GM18858 (cell line): ENCODE measurements at regions not wholly inside any gene's neighbourhood (a gene's known extent, or its start where the extent isn't known, plus 50 kb on each side); places are given as distances from the start of the nearest gene placed in this dataset.

ENCODE experiments used
- ATAC-seq: cut with Tn5 transposase; IDR thresholded peaks from one replicate; pipeline ENCODE4 v1.9.1; 2021; ENCODE audit not compliant: unreplicated experiment

DNA sequence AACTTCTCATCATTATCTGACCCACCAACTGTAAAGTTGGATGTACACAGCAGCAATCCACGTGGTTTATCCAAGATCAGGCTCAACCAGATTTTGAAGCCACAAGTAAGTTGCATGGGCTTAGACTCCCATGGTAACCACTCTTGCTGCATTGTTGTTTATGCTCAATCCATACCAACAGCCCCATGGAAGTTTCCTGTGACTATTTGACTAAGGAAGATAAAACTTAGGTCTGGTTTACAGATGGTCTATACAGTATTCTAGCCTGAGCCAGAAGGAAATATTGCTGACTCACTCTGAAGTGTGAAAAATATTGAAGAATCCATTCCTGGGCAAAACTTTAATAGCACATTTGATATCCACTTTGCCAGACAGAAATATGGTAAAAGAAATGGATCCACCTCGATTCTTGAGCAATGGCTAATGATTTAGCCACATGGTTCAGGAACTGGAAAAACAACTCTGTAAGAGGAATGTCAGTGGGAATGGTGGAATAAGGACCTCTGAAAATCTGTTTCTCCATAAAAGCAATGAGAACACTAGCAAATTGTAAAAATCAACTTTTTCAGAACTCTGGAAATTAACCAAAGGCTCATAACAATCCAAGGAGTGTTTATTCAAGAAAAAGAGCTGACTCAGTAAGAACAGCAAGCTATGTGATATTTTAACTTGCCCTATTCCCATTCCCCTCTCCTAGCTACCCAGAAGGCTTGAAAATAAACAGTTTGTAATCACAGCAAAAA is 162.9 kb upstream of the STT3B start:
- no peak for ATAC-seq

DNA sequence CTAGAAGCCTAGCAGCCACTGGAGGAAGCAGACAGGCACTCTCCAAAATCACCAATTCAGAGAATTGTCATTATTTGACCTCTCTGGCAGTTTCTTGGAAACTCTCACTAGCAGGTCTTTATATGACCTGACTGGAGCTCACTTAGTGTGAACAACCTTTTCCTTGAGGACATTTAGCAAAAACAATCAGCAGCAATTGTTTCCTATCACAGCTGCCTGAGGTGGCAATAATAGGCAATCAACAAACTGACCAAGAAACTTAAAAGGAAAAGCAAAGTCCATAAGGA is 162.4 kb upstream of the STT3B start:
- no peak for ATAC-seq

DNA sequence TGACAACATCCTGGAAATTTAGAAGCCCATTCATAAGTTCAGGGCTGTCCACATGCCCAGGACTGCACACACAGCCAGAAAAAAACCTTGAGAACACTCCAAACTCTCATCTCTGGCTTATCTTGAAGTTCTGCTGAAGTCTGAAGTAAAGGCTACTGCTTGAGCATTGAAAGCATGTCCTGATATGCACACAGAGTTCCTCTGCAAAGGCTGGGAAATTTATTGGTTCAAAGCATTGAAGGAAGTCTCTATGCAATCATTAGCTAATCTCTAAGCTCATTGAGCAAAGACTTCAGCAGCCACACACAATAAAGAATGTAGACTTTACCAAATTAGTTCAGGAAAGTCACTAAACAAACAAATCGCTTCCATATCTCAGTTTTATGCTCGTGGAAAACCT is 162.0 kb upstream of the STT3B start:
- no peak for ATAC-seq

DNA sequence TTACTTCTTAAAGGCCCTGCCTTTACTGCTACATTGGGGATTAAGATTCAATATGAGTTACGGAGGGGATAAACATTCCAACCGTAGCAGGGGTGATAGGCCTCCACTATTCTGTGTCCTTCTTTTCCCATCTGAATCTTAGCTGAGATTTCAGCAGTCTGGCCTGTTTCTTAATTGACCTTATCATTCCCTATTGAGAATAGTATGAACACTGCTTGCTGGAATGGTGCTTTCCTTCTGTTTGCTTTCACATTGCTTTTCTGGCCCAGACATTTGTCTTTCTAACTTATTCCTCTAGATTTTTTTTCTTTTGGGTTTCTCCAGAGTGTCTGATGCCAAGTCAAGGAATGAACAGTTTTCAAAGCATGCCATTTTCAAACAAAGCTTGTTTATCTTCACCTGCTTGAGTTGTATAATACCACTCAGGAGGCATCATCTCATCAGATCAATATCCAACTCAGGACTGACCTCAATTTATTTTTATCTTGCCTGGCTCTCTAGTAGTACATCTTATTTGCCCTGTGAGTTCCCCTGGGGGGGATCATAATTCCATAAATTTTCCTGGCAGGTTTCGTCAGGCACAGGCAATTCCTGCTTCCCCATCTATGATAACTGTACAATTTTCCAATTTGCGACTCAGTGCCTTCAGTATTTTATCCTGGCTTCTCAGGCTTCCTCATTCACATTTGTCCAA is 161.1 kb upstream of the STT3B start:
- no peak for ATAC-seq

DNA sequence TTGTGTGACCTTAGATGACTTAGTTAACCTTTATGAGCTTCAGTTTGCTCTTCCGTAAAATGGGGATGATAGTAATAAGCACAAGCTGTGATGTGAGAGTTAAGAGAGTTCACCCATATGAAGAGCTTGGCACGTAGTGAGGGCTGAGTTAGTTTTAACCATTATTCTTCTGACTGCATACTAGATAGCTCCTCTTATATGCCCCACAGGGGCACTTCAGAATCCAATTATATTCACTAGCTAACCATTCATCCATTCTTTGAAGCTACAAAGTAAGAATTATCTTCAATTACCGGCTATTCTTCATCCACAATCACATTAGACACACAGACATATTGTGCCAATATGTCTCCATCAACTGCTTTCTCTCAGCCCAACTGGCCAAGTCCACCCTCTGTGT is 159.0 kb upstream of the STT3B start:
- no peak for ATAC-seq

DNA sequence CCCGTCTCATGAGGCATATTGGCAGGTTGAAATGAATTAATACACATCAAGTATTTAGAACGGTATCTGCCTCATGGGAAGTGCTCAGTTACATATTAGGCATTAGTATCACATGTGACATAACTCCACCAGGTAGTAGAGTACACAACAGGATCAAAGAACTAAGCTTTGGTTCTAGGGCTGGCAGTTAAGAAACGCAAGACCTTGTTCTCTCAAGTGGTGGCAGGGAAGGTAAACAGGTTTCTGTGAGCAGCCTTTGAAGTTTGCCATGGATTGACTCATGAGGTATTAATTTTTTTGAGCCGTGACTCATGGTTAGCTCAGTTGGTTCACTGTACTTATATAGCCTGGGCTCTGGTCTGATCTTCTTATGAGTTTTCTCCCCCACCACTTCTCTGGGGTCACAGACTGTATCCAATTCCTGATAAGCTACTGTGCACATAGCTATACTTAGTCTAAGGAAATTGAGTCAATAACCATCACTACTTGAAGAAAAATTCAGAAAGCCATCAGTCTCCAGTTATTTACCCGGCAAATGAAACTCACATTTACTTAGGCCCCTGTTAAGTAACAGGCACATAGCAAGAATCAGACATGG is 155.6 kb upstream of the STT3B start:
- ATAC-seq, result no peak

DNA sequence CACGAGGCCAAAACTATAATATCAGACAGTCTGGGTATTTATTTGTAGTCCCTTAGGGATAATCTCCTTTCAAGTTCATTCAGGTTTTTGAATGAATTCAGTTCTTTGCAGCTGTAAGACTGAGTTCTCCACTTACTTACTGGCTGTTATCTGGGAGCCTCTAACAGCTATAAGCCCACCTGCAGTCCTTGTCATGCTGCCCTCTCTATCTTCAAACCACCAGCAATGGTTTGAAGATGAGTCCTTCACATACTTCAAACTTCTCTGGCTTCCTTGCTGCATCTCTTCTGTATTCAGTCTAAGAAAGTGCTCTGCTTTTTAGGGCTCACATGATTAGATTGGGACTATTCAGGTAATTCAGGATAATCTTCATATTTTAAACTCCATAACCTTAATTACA is 154.5 kb upstream of the STT3B start:
- no peak for ATAC-seq

DNA sequence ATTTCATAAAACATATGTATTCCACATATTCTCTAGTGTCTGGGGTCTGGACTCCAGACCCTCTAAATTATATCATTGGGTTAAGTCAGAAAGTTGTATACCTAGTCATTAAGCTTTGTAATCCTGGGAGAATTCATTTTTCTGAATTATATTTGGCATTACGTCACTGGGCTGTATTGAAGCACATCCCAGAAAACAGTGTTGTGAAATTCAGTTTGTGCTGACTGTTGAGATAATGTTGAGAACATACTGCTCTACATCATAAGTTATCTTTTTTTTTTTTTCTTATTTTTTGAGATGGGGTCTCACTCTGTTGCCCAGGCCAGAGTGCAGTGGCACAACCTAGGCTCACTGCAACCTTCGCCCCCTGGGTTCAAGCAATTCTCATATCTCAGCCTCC is 153.1 kb upstream of the STT3B start:
- no peak for ATAC-seq

DNA sequence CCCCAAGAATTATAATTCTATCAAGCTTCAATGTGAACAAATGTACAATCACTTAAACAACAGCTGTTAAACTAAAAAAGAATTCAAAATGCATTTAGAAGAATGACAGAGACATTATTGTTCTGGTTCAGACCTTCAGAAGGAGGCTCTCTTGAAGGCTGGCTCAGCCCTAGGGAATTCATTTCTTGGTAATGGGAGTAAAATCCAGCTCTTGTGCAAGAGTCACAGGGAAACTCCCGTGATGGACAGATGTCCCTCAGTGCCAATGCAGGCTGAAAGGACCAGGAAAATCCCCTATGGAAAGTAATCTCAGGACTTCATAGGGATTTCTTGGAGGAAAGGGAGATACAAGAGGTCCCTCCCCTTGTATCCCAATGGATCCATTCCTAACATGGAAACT is 149.9 kb upstream of the STT3B start:
- ATAC-seq, result no peak

DNA sequence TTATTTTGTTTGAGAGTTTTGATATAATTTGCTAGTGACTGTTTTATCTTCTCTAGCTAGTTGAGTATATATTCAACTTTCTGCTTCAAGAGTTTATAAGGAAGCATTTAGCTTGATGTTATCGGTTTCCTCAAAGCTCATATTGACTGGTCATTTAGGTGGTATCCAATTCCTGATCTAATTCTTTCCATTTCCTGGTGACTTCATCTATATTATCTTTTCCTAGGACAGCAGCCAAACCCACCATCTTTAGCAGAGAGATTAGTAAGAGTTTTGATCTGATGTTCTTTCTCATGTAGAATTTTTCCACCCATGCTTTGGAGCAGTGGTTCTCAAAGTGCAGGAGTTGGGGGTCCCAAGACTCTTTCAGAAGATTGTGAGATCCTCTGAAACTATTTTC is 148.6 kb upstream of the STT3B start:
- ATAC-seq, result no peak

DNA sequence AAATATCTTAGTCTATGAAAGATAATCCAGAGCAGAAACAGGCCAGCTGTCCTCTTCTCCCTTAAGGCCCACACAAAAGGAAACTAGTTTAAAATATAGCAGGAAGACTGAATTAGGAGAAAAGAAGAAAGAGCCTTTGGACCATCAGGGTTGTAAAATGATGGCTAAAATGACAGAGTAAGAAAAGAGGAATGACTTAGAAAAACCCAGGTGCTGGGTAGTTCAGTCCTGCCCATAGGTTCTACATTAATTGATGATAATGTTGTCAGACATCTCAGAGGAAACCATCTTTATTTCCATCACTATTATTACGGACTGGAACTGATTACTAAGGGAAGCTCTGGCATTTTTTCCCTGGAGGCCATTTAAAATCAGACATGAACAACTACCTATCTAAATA is 142.8 kb upstream of the STT3B start:
- no peak for ATAC-seq

DNA sequence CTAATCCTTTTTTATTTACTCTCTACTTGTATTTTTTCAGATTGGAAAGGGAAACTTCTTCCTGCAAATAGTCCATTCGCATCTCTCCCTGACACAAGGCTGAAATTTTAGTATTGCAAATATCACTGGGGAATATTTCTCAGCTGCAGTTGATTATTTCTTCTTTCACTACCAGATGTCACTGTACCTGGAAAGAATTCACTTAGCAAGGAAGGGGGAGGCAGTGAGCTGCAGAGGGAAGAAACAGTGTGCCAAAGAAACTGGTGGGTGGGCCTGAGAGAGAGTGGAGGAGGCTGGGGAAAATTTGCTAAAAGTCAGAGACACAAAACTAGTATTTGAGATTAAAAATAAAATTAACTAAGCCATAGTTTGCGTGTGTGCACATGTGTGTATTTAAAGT is 142.3 kb upstream of the STT3B start:
- no peak for ATAC-seq

DNA sequence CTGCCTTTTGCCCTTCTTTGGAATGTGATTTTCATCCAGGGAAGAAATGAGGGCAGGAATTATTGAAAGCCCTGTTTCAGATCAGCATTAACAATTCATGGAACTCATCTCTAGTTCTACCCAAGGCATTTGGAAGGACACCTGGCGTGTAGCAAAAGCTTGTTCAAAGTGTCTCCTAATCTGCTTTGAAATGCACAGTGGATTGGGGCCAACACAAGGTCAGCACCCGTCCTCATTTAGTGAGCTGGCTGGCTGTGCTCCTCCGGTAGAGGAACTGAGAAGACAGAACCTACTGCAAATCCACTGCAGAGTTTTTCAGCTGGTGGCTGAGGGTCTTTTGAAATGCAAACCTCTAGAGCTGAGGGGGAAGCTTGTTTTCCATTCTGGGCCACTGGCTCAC is 141.6 kb upstream of the STT3B start:
- no peak for ATAC-seq

DNA sequence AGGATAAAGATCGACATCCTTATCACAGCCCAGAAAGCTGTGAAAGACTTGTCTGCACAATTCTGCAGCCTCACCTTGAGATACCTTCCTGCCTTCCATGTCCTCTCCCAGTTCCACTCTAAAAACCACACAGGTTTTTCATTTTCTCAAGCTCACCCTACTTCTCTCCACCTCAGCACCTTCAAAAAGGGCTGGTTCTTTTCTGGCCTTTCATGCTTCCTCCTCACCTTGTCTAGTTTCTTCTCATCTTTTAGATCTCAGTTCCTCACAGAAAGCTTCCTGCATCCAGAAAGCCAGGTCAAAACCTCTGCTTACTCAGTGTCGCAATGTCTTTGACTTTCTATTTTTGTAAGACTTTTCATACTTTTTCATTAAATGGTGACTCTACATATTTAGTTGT is 140.2 kb upstream of the STT3B start:
- peak; percentile 55 for ATAC-seq

DNA sequence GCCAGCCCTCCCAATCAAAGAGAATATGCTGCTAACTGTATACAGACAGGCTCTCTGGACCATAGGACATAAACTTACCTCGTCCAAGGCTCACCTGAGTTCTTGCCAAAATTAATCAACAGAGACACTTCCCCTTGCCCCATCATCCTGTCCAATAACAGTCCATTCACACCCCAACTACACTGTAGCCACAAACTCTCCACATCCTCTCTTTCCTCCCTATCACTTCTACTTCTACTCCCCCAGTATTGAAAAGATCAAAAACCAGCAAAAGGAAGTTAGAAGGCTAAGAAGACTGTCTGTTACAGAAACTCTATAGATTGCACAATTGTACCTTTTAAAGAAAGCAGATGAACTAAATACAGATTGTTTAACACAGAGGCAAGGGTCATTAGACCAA is 133.5 kb upstream of the STT3B start:
- no peak for ATAC-seq

DNA sequence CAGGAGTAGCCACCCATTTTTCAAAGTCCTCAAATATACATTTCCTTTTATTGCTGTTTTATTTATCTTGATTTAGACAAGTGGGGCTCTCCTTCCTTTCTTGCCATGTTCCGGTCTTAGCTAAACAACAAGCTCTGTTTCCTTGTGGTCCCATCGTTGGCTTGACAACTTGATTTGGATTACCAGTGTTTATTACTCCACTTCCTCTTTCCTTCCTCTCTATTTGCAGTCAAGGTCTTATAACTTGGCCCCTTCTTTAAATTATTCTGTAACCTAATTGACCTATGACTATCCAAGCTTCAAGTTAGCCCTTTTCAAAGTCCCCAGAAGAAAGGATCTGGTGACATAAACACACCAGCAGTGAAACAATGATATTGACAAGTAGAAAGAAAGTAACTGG is 130.6 kb upstream of the STT3B start:
- no peak for ATAC-seq

DNA sequence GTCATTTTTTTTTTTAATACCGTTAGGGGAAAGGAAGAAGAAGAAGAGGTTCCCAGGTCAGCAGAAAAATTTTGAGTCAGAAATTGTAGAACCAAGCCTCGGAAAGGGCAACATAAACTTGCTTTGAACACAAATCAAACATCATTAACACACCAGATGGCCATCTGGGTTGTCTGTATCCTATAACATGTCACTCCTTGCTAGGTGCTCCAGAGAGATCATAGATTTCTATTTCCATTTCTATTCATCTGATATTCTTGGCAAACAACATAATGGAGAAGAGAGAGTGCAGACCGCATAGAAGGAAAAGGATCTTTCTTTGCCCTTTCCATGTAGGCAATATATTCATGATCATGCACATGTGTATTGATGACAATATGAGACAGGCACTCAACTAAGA is 129.5 kb upstream of the STT3B start:
- ATAC-seq, result no peak

DNA sequence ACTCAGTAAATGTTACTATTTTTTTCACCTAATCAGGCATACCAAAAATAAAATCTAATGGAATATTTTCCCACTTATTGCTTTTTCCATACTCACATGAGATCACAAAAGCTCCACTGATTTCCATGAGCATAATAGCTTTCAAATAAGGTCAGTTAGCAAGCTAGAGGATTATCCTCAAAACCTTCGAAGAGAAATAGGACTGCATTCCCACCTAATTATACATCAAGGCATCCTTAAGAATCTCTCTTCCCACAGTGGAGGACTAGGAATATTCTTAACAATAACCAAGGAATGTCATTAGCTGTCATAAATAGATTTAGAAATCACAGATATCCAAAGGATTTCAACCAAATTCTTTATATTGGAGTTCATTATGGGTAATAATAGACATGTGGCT is 127.9 kb upstream of the STT3B start:
- ATAC-seq, result no peak

DNA sequence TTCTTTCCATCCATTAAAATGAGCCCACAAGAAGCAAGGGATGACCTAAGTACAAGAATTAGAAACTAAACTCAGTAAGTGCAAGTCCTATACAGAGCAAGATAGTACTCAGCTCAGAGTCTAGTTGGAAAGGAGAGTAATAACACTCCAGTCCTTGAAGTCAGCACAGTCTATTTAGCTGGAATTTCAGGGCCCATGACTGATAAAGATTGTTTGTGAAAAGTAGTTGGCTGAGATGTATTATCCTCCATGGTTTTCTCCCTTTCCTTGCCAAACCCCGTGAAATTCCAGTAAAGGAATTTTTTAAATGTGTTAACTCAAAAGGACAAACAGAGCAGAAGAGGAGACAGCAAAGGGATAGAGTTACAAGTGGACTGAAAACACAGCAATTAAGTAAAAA is 127.2 kb upstream of the STT3B start:
- ATAC-seq, result no peak

DNA sequence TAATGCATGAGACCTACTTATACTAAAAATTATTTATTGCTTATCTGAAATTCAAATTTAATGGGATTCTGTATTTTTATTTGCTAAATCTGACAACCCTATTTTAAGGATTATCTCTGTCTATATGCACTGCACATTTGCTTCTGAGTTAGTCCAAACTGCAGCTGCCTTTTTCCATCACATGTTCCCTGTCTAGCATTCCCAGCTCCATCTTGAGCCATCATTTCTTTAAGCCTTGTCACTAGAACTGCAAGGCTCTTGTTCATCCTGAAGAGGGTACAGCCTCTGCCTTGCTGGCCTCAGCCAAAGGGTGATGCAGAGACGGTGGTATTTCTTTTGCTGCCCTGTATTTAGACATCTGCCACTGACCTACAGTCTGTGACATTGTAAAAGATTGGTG is 125.8 kb upstream of the STT3B start:
- no peak for ATAC-seq

DNA sequence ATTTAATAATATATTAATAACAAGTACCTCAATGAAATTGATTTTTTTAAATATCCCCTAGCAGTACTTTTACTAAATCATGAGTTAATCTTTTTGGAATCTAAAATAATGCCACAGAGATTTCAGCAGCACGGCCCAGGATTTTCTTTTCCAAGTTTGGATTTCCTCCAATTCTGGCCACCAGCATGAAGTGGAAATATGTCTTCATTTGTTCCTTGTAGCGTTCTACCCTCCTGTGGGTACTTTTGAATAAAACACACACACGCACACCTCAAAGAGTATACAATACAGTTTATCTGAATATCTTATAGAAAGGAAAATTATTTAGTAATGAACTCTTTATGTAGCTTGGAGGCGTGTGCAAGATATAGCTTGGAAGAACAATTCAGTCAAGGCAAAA is 125.1 kb upstream of the STT3B start:
- ATAC-seq, result no peak

DNA sequence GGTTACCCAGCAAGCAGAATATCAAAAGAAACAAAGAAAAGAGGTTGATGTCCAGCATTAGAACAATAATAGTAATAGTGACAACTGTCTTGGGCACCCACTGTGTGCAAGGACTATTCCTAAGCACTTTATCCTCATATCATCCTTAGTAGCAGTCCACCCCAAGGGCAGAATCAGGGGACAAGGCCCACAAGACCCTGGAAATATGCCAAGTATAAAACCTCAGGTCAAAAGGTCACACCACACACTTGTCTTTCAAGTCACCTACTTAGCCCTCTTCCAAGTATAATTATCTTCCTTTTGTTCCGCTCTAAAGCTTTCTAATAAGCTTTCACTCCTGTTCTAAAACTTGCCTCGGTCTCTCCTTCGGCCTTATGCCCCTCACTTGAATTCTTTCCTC is 124.0 kb upstream of the STT3B start:
- ATAC-seq, result no peak

DNA sequence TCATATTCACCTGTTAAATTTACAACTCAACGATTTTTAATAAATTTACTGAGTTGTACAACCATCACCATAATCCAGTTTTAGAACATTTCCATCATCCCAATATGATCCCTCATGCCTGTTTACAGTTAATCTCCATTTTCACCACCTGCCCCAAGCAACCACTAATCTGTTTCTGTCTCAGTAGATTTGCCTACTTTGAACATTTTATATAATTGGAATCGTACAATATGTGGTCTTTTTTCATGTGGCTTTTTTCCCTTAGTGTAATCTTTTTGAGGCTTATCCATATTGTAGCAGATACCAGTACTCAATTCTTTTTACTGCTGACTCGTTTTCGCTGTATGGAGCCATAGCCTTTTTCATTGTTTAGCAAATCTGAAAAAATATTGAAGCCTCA is 123.3 kb upstream of the STT3B start:
- no peak for ATAC-seq
